Right atrium auricular region (tissue), 2 donors: ENCODE measurements at regions not wholly inside any gene's neighbourhood (a gene's known extent, or its start where the extent isn't known, plus 50 kb on each side); places are given as distances from the start of the nearest gene placed in this dataset.

Experiments
- DNase-seq: peaks from one replicate; pipeline ENCODE4 v3.0.0-alpha.2; 2019; ENCODE audit warnings: low spot score
- H3K27ac ChIP-seq, 2 donors: fragments of 200-600 bp; sonication (generic); 1 replicate in 1 of 2; 2 replicates in 1 of 2; pipeline ENCODE4 v1.5.1; 2016 to 2019
- H3K27me3 ChIP-seq, 2 donors: fragments of 200-600 bp; sonication (generic); one replicate each; pipeline versions ENCODE4 v1.5.1 to v1.6.0; 2017 to 2019
- H3K36me3 ChIP-seq: fragments of 200-600 bp; sonication (generic); one replicate; pipeline ENCODE4 v1.5.1; 2016
- H3K4me1 ChIP-seq, 2 donors: fragments of 200-600 bp; sonication (generic); one replicate each; pipeline versions ENCODE4 v1.5.1 to v1.6.0; 2017 to 2019
- H3K4me3 ChIP-seq, 2 donors: fragments of 200-600 bp; sonication (generic); 1 replicate in 1 of 2; 2 replicates in 1 of 2; pipeline ENCODE4 v1.5.1; 2017 to 2019; ENCODE audit warnings: mild to moderate bottlenecking in 1 of 2, moderate library complexity in 1 of 2
- H3K9me3 ChIP-seq, 2 donors: fragments of 200-600 bp; sonication (generic); one replicate each; pipeline ENCODE4 v1.5.1; 2019
- TF ChIP-seq, protein P1 (sequence below), 2 donors: fragments of 200-600 bp; sonication (generic); IDR thresholded peaks; one replicate each; pipeline ENCODE4 v1.5.1; 2019; ENCODE audit warnings: antibody characterized with exemption in 2 of 2

DNA sequence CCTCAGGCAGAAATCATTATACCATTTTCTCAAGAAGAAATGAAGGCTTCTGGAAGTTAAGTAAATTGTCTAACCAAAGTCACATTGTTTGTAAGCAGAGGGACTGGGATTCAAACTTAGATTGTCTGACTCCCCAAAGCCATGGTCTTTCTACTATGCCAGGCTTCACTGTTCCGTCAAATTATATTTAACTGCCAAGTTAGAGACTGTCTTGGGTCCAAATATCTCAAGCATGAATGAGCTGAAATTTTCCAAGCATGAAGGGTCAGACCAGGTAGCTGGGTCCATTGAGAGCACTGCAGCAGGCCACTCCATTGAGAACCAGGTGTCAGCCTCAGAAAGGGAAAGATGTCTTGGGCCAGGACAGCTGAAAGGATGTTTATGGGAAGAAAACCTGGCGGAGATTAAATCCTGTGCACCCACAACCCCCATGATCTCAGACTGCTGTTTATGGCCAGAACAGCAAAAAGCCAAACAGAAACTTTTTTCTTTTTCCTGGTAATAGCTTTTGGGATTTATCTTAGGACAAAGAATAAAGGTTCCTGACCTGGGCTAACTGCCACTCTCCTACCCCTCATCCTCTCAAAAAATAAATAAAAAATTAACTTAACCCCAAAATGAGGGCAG is 612.3 kb downstream of the INSC start:
- Histone ChIP-seq H3K4me3 (no peak overlapping the region), H3K36me3 (no peaks in the 10 kb centered on the region), H3K27me3 (no peaks in the 10 kb centered on the region), H3K9me3 (no peaks in the 10 kb centered on the region), H3K4me1 (no peaks in the 10 kb centered on the region), H3K27ac (peak overlapping the region in 1 of 2 donors; percentile 10)
- DNase-seq: no peak
- TF ChIP-seq, protein P1, sequence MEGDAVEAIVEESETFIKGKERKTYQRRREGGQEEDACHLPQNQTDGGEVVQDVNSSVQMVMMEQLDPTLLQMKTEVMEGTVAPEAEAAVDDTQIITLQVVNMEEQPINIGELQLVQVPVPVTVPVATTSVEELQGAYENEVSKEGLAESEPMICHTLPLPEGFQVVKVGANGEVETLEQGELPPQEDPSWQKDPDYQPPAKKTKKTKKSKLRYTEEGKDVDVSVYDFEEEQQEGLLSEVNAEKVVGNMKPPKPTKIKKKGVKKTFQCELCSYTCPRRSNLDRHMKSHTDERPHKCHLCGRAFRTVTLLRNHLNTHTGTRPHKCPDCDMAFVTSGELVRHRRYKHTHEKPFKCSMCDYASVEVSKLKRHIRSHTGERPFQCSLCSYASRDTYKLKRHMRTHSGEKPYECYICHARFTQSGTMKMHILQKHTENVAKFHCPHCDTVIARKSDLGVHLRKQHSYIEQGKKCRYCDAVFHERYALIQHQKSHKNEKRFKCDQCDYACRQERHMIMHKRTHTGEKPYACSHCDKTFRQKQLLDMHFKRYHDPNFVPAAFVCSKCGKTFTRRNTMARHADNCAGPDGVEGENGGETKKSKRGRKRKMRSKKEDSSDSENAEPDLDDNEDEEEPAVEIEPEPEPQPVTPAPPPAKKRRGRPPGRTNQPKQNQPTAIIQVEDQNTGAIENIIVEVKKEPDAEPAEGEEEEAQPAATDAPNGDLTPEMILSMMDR (IDR thresholded peaks at IDR 0.05): no peak

DNA sequence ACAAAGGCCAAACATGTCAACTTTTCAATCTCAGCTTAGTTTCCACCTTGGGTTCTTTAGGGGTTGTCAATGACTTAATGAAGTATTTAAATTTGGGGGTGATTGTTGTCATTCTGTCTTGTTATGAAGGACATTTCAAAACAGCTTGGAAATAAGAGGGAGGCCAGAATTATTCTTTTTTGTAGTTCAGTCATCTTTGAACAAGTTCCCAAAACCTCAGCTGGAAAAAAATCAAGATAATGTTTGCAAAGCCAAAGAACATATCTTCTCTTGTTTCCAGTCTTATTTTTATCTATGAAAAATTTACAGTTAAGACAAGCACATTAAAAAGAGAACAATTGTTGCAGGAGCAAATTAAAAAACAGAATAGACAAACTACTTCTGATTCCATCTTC is 612.8 kb downstream of the INSC start:
- Histone ChIP-seq H3K27me3 (no peaks in the 10 kb centered on the region), H3K4me1 (no peaks in the 10 kb centered on the region), H3K9me3 (no peaks in the 10 kb centered on the region), H3K4me3 (no peak overlapping the region), H3K27ac (peak overlapping the region in 1 of 2 donors; percentile 10), H3K36me3 (no peaks in the 10 kb centered on the region)
- DNase-seq: no peak
- TF ChIP-seq, protein P1 (IDR thresholded peaks at IDR 0.05): no peak

DNA sequence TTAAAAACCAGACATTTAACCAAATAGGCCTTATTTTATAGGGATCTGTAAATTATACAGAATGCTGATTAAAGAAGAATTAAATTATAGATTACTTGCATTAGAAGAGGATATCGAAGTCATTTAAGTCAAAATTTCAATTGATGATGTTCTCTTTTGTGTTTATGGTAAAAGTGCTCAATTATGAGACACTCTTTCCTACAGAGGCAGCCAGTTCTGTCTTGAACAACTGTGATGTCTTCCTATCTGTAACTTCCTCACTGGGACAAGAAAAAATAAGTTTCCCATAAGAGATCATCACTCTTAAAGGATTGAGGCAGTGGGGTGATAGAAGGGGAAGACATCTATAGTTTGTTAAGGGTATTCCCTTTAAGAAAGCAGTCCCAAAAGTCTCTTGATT is 613.5 kb downstream of the INSC start:
- Histone ChIP-seq H3K4me1 (no peaks in the 10 kb centered on the region), H3K4me3 (no peak overlapping the region), H3K27me3 (no peaks in the 10 kb centered on the region), H3K9me3 (no peaks in the 10 kb centered on the region), H3K36me3 (no peaks in the 10 kb centered on the region), H3K27ac (no peak overlapping the region)
- TF ChIP-seq, protein P1 (IDR thresholded peaks at IDR 0.05): no peak
- no peak for DNase-seq

DNA sequence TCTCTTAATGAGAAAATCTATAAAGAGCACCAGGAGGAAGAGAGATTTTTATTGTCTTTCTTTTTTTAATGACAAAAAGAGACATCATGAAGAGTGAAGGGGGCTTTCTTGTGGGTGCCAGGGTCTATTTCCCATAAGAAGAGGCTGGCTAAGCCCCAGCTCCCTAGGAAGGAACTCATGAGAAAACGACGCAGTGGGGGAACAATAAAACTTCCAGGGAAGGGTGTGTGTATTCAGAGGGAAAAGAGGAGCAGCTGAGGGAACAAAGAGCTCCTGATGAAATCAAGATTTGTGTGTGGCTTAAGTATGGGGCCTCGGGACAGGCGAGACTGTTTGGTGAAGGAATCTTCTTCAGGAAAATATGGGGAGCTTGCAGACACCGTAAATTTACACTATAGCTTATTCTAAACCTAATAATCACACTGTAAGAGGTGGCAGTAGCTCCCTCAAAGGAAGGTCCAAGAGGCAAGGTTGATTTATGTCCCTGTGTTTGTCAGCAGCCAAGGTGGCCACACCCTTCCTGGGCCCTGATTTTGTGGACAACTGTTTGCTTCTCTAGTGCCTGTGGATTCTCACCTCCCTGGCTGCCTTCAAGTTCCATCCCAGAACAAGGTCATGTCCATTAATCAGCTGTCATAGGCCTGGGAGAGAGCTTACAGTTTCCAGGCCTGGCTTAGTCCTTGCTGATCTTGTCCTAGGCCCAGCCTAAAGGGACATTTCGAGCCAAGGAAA is 615.7 kb downstream of the INSC start:
- Histone ChIP-seq H3K4me3 (no peak overlapping the region), H3K4me1 (no peaks in the 10 kb centered on the region), H3K27ac (no peak overlapping the region), H3K36me3 (no peaks in the 10 kb centered on the region), H3K27me3 (no peaks in the 10 kb centered on the region), H3K9me3 (no peaks in the 10 kb centered on the region)
- no peak for DNase-seq
- TF ChIP-seq, protein P1 (IDR thresholded peaks at IDR 0.05): no peak

DNA sequence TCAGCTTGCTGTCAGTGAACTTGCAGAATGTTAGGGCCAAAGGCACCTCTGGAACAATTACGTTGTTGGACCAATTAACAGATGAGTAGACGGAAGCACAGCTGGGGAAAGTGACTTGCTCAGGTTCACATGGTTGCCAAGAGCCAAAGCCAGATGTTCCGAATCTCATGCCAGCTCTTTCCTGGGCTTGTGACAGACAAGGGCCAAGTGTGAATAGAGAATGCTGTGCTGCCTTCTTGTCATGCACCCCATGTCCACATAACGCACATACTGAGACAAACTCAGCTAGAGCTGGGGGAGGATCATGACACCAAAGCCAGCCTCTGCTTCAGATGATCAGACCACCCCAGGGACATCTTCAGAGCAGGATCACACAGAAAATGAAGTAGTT is 616.3 kb downstream of the INSC start:
- TF ChIP-seq, protein P1 (IDR thresholded peaks at IDR 0.05): no peak
- no peak for DNase-seq
- Histone ChIP-seq H3K4me1 (no peaks in the 10 kb centered on the region), H3K27me3 (no peaks in the 10 kb centered on the region), H3K4me3 (no peak overlapping the region), H3K9me3 (no peaks in the 10 kb centered on the region), H3K36me3 (no peaks in the 10 kb centered on the region), H3K27ac (no peak overlapping the region)
